Thoracic aorta (tissue), 2 donors: ENCODE measurements at regions not wholly inside any gene's neighbourhood (a gene's known extent, or its start where the extent isn't known, plus 50 kb on each side); places are given as distances from the start of the nearest gene placed in this dataset.

Source experiments
- ATAC-seq: fragments of 150-250 bp; one replicate; pipeline ENCODE4 v1.8.0; 2017; ENCODE audit warnings: low read depth; ENCODE audit not compliant: insufficient number of reproducible peaks, low FRiP score
- DNase-seq: peaks from one replicate; pipeline ENCODE4 v3.0.0-alpha.2; 2020; ENCODE audit warnings: low spot score
- H3K27ac ChIP-seq, 2 donors: fragments of 200-600 bp; sonication (generic); 1 replicate in 1 of 2; 2 replicates in 1 of 2; pipeline ENCODE4 v1.5.1; 2016; ENCODE audit warnings: mild to moderate bottlenecking in 2 of 2, moderate library complexity in 2 of 2
- H3K27me3 ChIP-seq: fragments of 200-600 bp; sonication (generic); replicated peaks from 2 replicates; pipeline ENCODE4 v1.6.0; 2016; ENCODE audit warnings: mild to moderate bottlenecking; ENCODE audit not compliant: insufficient read depth
- H3K36me3 ChIP-seq: fragments of 200-600 bp; sonication (generic); one replicate; pipeline ENCODE4 v1.5.1; 2016
- H3K4me1 ChIP-seq, 2 donors: fragments of 200-600 bp; sonication (generic); 1 replicate in 1 of 2; 2 replicates in 1 of 2; pipeline versions ENCODE4 v1.5.1 to v1.6.0; 2016; ENCODE audit warnings: low read depth in 2 of 2, mild to moderate bottlenecking in 1 of 2; ENCODE audit not compliant: control insufficient read depth in 1 of 2
- H3K4me3 ChIP-seq: fragments of 200-600 bp; sonication (generic); 2 replicates; pipeline ENCODE4 v1.5.1; 2016; ENCODE audit warnings: mild to moderate bottlenecking
- H3K9me3 ChIP-seq: fragments of 200-600 bp; sonication (generic); 2 replicates; pipeline ENCODE4 v1.5.1; 2016
- CTCF ChIP-seq: fragments of 200-600 bp; sonication (generic); IDR thresholded peaks from one replicate; pipeline ENCODE4 v1.5.1; 2019; ENCODE audit warnings: antibody characterized with exemption

- no peak for TF ChIP-seq CTCF
- Histone ChIP-seq H3K4me3 (no peak overlapping the region), H3K36me3 (no peaks in the 10 kb centered on the region), H3K27ac (peak overlapping the region; percentile 33 to 77), H3K9me3 (no peaks in the 10 kb centered on the region), H3K27me3 (no peaks in the 10 kb centered on the region), H3K4me1 (peaks cover 10 to 39% of the 10 kb centered on the region in 2 donors)
- no peak for DNase-seq
- ATAC-seq: peak; percentile 49
Measured at GRCh38 chr1:61012341-61012761, 70.0 kb upstream of the NFIA start.

- no peaks in the 10 kb centered on the region for H3K36me3 ChIP-seq
- H3K4me1 ChIP-seq: peaks cover 10 to 39% of the 10 kb centered on the region in 2 donors
- H3K4me3 ChIP-seq: no peak overlapping the region
- H3K9me3 ChIP-seq: no peaks in the 10 kb centered on the region
- peak overlapping the region in 1 of 2 donors; percentile 77 for H3K27ac ChIP-seq
- H3K27me3 ChIP-seq: no peaks in the 10 kb centered on the region
- no peak for ATAC-seq
- no peak for DNase-seq
- TF ChIP-seq CTCF: no peak
Measured at GRCh38 chr1:61011561-61012263, 70.6 kb upstream of the NFIA start.

GRCh38 chr1:61007534-61008364 is 74.6 kb upstream of the NFIA start:
- TF ChIP-seq CTCF: no peak
- Histone ChIP-seq H3K27ac (no peak overlapping the region), H3K36me3 (no peaks in the 10 kb centered on the region), H3K4me1 (peaks cover 6 to 43% of the 10 kb centered on the region in 2 donors), H3K27me3 (no peaks in the 10 kb centered on the region), H3K4me3 (no peak overlapping the region), H3K9me3 (no peaks in the 10 kb centered on the region)
- DNase-seq (no peak), ATAC-seq (no peak)

GRCh38 chr1:61005614-61006580 is 76.5 kb upstream of the NFIA start:
- no peaks in the 10 kb centered on the region for H3K36me3 ChIP-seq
- H3K27ac ChIP-seq: no peak overlapping the region
- ATAC-seq (no peak), DNase-seq (no peak)
- no peak for TF ChIP-seq CTCF
- H3K4me3 ChIP-seq: no peak overlapping the region
- no peaks in the 10 kb centered on the region for H3K9me3 ChIP-seq
- H3K27me3 ChIP-seq: no peaks in the 10 kb centered on the region
- peaks cover 0 to 24% of the 10 kb centered on the region in 2 donors for H3K4me1 ChIP-seq
